HG02840 (cell line): ENCODE measurements at regions not wholly inside any gene's neighbourhood (a gene's known extent, or its start where the extent isn't known, plus 50 kb on each side); places are given as distances from the start of the nearest gene placed in this dataset.
"Not testable (repeated sequence)": the region's sequence is repeated elsewhere in the genome, so short reads cannot be mapped to it uniquely, and the experiment has no call there.

Experiments used
- ATAC-seq: cut with Tn5 transposase; IDR thresholded peaks from one replicate; pipeline ENCODE4 v1.9.1; 2021; ENCODE audit warnings: mild to moderate bottlenecking, moderate library complexity, moderate number of reproducible peaks; ENCODE audit not compliant: unreplicated experiment, low FRiP score

DNA sequence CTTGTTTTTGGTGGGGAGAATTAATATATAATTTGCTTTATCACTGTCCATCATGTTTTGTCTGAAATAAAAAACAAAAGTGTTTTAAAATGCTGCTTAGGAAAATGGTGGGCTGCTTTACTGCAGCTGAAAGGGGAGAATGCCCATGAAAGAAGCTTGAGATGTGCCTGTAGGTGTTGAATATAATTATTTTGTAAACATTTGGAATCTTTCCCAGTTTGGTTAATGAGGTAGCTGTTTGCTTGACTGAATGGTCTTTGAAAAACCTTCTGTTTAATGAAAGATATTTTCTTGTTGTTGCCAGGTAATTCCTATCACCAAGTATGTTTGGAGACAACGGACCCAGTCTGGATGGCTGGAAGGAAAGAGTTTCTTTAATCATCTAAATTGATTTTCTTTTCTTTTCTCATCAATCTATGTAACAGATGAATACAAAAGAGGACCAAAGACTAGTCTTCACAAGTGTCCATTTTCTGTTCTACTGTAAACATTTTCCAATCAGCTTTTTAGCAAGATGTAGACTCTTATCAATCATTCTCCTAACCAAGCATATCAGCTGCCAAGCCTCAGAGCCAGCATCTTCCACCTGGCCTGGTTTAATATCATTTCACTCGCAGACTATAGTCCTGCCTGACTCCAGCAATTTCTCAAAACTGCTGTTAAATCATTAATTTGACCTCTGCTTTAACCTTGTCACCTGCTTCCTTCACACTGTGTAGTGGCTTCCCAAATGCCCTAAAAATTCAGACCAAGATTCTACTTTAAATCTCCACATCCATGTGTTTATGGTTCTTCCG is 441.2 kb upstream of the CHD1 start:
- no peak for ATAC-seq

DNA sequence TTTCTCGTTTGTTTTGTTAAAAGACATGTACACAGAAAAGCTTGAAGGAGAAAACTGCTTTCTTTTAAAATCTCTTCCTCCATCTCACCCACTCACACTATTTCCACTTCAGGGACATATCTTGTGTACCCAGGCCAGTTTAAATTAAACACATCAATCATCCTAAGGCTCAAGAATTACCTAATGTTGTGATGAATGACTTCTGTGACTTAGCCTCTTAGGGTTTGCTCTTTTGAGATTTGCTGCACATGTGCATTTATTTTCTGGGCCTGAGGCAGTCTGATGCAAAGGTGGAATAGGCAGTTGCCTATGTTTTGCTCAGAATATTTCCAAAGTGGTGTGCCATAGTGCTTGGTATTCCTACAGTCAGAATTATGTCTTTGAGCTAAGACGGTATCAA is 439.9 kb upstream of the CHD1 start:
- no peak for ATAC-seq

DNA sequence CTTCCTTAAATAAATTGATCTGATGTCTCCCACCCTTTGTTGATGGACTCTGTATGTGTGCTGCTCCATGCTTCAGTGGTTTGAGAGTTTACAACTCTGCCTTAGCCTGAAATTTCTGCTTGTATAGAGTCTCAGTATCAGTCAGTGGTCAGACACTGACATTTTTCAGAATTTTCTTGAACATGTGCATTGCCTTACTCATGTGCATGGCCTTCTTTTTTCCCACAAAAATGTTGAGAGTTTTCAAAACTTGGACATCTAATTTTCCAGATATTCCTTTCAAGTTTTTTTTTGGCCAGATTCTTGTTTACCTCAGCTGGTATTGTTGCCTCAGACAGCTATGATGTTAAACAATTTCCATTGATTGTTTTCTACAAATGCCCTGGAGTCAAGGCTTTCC is 427.1 kb upstream of the CHD1 start:
- ATAC-seq = no peak

DNA sequence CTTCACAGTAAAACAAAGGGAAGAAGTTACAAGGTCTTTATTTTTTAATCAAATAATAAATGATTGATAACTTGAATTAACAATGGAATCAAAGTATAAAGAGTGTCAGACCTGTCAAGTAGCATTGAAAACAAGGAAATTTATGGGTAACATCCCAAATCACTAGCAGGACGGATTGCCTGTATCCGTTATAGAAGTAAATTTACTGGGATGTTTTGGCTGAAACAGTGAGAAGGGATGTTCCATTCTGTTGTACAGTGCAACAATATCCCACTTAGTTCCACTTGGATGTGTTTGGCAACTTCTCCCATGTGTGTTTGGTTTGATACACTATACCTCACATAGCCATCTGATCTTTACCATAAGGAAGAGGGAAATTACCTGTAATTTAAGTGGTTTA is 421.0 kb upstream of the CHD1 start:
- no peak for ATAC-seq

DNA sequence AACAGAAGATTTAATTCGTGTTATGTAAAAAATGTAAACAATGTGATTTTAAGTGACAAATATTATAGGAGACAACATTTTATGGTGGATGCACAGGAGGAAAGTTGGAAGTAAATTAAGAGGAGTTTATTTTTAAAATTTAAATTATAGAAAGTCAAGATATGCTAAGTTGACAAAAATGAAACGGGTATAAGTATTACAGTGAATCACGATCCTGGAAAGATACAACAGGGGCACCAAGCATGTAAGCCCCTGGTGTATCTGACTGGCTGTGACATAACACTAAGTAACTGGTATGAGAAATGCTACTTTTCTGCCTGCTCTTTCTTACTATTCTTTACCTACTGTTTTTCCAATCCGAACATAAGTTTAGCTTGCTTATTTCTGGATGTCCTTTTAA is 419.8 kb upstream of the CHD1 start:
- no peak for ATAC-seq

DNA sequence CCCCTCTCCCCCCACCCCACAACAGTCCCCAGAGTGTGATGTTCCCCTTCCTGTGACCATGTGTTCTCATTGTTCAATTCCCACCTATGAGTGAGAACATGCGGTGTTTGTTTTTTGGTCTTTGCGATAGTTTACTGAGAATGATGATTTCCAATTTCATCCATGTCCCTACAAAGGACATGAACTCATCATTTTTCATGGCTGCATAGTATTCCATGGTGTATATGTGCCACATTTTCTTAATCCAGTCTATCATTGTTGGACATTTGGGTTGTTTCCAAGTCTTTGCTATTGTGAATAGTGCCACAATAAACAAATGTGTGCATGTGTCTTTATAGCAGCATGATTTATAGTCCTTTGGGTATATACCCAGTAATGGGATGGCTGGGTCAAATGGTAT is 411.0 kb upstream of the CHD1 start:
- not testable (repeated sequence) for ATAC-seq

DNA sequence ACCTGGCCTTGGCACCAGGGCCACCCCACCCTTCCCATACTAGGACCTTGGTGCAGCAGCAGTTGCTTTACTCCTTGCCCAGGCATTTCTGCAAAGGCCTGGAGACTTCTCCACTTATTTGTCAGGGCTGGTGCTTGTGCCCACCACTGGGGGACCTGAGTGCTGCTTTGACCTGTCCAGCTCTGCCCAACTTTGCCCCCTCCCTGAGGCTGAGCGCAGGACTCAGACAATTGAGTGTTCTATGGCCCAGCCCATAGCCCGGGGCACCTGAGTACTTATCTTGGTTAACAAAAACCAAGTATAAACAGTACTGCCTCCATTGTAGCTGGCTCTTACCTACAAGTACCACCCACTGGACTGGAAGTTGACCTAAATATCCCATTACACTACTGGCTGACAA is 406.1 kb upstream of the CHD1 start:
- no peak for ATAC-seq

DNA sequence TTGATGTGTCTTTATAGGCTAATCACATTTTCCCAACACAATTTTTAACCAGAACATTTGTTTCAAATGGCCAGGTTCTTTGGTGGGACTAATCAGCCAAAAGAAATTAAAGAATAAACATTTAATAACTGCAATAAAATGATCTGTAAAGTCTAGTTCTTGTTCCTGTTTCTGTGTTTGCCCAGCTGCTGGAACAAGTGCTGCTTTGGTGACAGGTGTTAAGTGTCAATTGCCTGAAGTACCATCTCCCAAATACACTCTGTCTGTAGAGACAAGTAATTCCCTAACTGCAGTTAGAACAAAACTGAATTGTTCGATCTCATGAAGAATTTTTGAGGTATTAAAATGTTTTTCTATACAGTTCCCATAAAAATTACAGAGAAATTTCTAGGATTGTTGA is 402.3 kb upstream of the CHD1 start:
- ATAC-seq = no peak

DNA sequence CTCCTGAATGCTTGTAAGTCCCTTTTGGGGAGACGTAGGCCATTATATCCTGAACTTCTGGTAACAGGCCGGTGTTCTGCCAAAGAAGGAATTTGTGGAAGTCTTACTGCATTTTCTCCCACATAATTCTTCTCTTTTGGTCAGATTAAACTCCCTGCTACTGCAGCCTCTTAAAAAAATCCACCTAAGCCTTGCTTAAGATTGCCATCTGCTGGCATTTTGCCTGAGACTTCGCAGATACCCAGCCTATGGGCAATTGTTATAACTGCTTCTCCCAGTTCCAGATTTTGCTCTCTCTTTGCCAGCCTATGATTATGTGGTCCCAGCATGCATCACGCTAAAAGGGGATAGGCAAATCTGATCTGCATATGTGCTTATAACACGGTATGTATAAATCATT is 391.6 kb upstream of the CHD1 start:
- no peak for ATAC-seq

DNA sequence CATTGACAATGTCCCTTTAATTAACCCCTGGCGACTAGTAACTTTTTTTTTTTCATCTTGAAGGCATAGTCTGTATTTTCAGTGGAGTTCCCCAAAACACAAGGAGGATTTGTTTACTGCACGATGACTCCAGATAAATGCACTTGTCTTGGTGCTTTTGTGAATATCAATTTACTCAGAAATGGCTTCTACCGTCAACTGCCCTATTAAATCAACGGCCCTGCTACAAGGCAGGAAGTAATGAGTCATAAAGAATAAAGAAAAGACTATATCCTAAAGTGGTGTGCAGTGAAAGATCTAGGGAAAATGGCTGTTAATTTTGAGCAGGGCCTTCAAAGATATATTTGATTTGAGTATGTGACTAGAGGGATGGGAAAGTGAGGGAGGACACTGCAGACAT is 388.3 kb upstream of the CHD1 start:
- no peak for ATAC-seq

DNA sequence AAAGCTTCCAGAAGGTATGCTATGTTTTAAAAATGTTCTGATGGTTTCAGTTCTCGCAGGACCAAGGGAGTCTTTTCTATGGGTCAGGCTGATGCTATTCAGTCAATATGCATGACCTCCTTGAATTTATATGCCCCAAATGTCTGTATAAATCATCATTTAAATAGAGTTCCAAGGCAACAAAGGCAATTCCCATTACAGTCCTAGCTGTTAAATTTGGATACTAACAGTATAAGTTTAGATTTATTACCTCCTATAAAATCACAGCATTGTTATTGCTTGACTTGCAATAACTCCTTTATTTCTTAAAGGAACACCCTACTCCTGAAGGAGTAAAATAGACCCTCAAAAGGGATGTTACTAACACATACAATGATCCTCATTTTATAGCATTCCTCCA is 387.7 kb upstream of the CHD1 start:
- no peak for ATAC-seq

DNA sequence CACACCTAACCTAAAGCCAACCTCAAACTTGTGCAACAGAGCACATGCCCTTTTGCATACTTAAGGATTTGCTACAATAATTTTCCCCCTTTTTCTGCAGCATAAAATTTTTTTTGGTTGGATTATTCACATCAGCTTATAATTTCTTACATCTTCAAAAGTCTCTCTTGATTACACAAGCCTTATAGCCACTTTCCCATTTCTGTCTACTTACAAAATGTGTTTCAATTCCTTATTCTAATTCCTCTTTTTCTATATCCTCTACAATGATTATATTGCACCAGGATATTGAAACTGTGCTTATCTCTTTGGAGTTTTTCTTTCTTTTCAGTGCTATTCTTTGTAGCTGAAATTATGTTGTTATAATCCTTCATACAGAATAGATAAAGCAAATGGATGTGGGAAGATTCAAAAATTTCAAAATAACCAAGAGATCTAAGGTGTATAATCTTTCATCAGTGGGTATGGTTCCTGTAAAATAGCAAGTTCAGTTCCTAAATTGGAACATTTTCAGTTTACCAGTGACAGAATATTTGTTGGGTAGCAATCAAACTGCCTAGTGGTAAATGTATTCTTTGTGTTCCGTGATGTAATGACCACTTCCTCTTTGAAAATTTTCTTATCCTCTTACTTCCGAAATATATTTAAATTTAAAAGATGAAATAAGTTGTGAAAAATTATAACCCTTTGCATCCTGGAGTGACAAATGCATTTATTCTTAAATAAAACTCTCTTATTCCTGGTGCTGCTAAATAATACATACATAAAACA is 386.8 kb upstream of the CHD1 start:
- no peak for ATAC-seq

DNA sequence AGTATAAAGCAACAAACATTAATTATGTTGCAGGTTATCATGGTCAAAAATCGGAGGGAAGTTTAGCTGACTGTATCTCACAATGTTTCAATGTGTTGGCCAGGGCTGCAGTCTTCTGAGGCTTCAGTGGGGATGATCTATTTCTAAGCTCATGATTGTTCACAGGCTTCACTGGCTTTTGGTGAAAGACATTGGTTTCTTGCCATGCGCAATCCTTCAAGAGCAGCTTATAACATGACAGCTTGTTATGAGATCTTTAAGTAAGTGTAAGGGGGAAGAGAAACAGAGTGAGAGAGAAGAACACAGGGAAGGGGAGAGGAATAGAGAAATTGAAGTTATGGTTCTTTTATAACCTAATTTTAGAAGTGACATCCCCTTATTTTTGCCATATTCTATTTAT is 385.9 kb upstream of the CHD1 start:
- no peak for ATAC-seq

DNA sequence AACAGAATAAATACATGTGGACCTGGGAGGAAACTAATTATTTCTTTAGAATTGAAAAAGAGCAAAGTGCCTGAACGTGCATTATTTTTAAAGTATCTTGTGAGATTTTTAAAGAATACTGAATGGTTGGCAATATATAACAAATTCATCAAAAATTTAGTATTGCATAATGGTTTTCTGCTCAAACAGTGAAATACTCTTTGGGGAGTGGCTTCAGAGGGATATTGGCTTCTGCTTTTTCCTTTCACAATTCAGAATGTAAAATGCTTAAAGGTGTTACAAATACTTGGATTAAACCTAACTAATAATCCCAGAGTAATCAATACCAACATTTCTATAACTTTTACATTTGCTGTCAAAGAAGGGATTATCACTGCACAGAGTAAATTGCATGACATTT is 379.3 kb upstream of the CHD1 start:
- no peak for ATAC-seq

DNA sequence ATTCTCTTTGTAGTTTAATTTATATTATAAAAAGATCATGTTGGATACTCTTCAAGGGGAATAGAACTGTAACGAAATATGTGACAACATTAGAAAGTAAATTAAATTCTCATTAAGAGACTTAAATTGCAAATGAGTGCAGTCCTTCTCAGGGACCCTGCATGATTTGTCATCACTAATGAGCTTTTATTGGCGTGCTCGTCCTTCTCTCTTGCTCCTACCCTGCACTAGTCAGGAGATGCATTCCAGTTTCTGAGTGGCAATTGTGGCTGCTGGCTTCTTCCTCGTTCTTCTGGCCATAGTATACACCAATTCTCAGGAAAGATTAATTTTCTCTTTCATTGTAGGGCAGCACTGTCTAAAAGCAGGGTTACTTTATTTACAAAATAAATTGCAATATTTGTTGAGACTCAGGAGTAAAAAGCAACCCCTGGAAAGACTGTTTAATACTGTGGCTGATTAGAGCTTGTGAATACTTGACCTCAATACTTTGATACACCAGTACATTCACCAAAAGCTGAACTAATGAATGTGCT is 376.3 kb upstream of the CHD1 start:
- no peak for ATAC-seq

DNA sequence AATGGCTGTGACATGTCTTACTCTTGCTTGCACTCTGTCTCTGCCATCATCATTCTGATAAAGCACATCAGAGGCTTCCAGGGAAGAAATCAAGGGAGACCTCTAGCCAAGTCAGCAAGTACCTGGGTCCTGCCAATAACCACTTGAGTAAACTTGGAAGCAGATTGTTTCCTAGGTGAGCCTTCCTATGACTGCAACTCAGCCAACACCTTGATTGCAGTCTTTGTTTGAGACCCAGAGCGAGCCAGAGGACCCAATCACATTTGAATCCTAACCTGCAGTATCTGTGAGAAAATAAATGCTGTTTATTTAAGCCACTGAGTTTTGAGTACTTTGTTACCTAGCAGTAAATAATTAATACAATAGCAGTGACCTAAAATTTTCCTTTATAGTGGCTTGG is 356.8 kb upstream of the CHD1 start:
- ATAC-seq = no peak

DNA sequence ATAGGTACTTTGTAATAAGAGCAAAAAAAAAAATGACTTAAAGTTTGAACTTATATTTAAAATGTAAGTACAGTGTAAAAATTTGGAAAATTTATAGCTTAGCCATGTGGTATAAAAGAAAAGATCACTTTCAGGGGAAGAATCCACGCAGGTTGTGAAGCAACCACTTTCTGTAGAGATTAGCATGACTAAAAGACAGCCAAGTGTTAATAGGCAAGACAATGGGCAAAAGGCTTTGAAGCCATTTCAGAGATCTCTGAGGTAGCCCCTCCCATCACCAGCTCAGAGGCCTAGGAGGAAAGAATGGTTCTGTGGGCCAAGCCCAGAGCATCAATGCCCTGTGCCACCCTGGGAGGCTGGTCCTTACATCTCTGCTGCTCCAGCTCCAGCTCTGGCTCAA is 346.3 kb upstream of the CHD1 start:
- ATAC-seq = no peak

DNA sequence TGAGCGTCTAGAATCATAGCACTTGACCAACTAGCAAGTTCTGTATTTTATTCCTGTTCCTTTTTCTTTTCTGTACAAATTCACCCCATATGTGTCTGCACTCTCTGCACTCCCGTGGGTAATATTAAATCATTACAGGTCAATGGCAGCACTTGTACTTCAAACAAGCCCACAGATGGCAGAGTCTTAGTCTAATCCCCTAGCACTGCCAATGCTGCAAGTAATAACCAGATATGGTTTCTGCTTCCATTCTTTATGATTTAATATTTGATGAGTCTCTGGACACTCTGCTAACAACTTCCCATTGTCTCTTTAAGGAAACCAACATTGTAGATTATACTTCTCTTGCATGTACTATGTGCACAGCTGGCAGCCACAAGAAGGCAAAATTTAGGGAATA is 343.8 kb upstream of the CHD1 start:
- no peak for ATAC-seq

DNA sequence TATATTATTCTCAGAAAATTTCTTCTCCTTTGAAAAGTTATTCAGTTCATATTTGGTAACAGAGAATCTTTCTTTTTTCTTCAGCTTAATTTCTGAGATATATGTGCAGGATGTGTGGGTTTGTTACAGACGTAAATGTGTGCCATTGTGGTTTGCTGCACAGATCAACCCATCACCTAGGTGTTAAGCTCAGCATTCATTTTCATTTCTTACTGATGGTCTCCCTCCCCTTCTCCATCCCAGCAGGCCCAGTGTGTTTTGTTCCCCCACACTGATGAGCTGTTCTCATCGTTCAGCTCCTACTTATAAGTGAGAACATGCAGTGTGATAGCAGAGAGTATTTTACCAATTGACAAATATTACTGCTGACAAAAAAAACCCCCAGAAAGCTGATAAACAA is 330.0 kb upstream of the CHD1 start:
- ATAC-seq = no peak

DNA sequence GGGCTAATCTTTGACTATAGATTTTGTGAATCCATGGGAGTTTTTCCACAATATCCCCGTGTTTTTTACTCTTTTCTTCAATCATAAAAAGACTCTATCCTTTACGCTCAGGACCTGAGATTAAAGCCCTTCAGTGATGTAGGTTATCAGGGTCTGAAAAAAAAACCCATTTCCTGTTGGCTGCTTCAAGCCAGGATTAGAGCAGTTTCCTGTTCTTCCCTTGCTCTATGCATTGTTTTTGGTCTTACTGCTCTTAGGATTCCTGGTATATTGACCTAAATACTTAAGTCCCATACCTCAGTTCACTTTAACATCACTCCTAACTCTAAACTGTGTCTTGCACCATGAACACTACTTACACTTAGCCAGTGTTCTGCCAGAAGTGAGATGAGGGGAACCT is 319.3 kb upstream of the CHD1 start:
- ATAC-seq = no peak

DNA sequence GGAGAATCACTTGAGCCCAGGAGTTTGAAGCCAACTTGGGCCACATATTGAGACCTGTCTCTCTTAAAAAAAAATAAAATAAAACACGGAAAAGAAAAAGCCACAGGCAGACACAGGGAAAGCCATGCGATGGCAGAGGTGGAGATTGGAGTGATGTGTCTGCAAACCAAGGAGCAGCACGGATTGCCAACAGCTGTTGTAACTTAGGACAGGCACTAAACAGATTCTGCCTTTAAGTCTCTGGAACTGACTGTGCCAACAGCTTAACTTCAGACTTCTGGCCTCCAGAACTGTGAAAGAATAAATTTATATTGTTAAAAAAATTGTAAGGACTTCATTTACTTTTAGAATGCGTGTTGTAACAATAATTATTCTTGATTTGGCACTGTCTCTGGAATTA is 318.5 kb upstream of the CHD1 start:
- ATAC-seq = no peak

DNA sequence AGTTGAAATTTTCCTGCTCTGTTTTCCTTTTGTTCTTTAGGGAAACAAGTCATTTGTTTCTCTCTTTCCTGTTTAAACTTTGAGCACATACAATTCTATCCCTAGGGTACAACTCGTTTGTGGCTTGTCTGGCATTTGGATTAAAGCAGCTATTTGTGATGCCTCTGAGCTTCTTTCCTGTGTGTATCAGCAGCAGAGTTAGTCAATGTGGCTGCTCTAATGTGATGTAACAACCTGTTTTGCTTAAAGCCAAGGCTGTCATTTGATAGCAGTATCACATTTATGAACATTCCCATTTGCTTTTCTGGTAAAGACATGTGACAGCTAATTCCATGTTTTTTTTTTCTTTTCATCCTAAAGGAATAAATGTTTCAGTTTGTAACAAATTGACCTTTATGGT is 314.3 kb upstream of the CHD1 start:
- no peak for ATAC-seq
